ENCODE measurements at regions not wholly inside any gene's neighbourhood (a gene's known extent, or its start where the extent isn't known, plus 50 kb on each side); places are given as distances from the start of the nearest gene placed in this dataset.

- H3K9ac ChIP-seq (ENCODE audit: insufficient read depth in 1 of 2, low read depth in 2 of 2, low read length in 2 of 2), result no peak overlapping the region
- ATAC-seq (no peak), FAIRE-seq (no peak), DNase-seq (ENCODE audit: extremely low read depth in 1 of 4, low spot score in 3 of 4) (no peak)
- no TSS peak for BruUV-seq (replicated peaks)
- WGBS (ENCODE audit: insufficient coverage, low coverage, missing lambda C conversion rate), result 9% methylated on average over 1 of the region's 1 CpG
- POLR2A ChIA-PET, result no interaction called here
- no peaks in the 10 kb centered on the region for H3K9me3 ChIP-seq (replicated peaks; ENCODE audit: control insufficient read depth, insufficient read depth, low read depth, low read length)
- intact Hi-C loops (cut with micrococcal nuclease), result no loop called here
- no peak overlapping the region for H3K27ac ChIP-seq (ENCODE audit: extremely low read depth, low read depth, low read length)
- H3K4me3 ChIP-seq, result no peak overlapping the region
- no peaks in the 10 kb centered on the region for H3K79me2 ChIP-seq (ENCODE audit: control insufficient read depth, insufficient read depth, low read length)
- TF ChIP-seq CBX2 (IDR thresholded peaks at IDR 0.05; ENCODE audit: insufficient read depth, low read length, poor library complexity, severe bottlenecking), result no peak
- TF ChIP-seq E2F4 (CRISPR knock-in tag; IDR thresholded peaks at IDR 0.05; ENCODE audit: low read depth), result no peak
- no peak for TF ChIP-seq ZNF695 (CRISPR knock-in tag; IDR thresholded peaks at IDR 0.05)
- TF ChIP-seq PYGO2 (tag; IDR thresholded peaks at IDR 0.05), result no peak
- no peak for TF ChIP-seq NBN (IDR thresholded peaks at IDR 0.05; ENCODE audit: low read depth)
- no peak for TF ChIP-seq SFPQ (IDR thresholded peaks at IDR 0.05; ENCODE audit: low read depth, low read length)
- no peak for TF ChIP-seq ZNF589 (CRISPR knock-in tag; IDR thresholded peaks at IDR 0.05; ENCODE audit: low read depth)
- no peak for TF ChIP-seq ZNF124 (CRISPR knock-in tag; IDR thresholded peaks at IDR 0.05)
- no peak for TF ChIP-seq XRCC5 (IDR thresholded peaks at IDR 0.05; ENCODE audit: low read depth, low read length)
- no peak for TF ChIP-seq IRF1 (CRISPR knock-in tag; IDR thresholded peaks at IDR 0.05; ENCODE audit: borderline replicate concordance)
- TF ChIP-seq GATA2 (CRISPR knock-in tag; IDR thresholded peaks at IDR 0.05), result no peak
- no peak for TF ChIP-seq PCBP2 (IDR thresholded peaks at IDR 0.05; ENCODE audit: low read depth, low read length, poor library complexity, severe bottlenecking)
- TF ChIP-seq ELK3 (CRISPR knock-in tag; IDR thresholded peaks at IDR 0.05), result no peak
- H3K4me2 ChIP-seq (ENCODE audit: insufficient read depth, low read length), result no peak overlapping the region
- CTCF ChIA-PET (ENCODE audit: low intra/inter-chr PET ratio), result no interaction called here
- H3K9me1 ChIP-seq (ENCODE audit: control insufficient read depth, insufficient read depth, low read length), result no peaks in the 10 kb centered on the region
- no peaks in the 10 kb centered on the region for H3K36me3 ChIP-seq (ENCODE audit: control insufficient read depth, insufficient read depth, low read length)
- H3K27me3 ChIP-seq (ENCODE audit: control insufficient read depth in 2 of 2, insufficient read depth in 2 of 2, low read length in 2 of 2), result no peaks in the 10 kb centered on the region
- no peaks in the 10 kb centered on the region for H4K20me1 ChIP-seq (replicated peaks; ENCODE audit: control insufficient read depth, insufficient read depth, low read length)
- H3K4me1 ChIP-seq (replicated peaks in 1 of 2; ENCODE audit: control insufficient read depth in 2 of 2, insufficient read depth in 2 of 2, low read length in 2 of 2), result no peaks in the 10 kb centered on the region
- in situ Hi-C loops (cut with MboI), result no loop called here
- H2AFZ ChIP-seq (ENCODE audit: low read depth, low read length), result no peak overlapping the region
Measured at GRCh38 chr6:67748521-67748920, 886.6 kb upstream of the ADGRB3 start.

Measured in K562 (cell line).